Cerebellar nuclear complex (tissue), 1 donor: ENCODE measurements at regions not wholly inside any gene's neighbourhood (a gene's known extent, or its start where the extent isn't known, plus 50 kb on each side); places are given as distances from the start of the nearest gene placed in this dataset.
"Not testable (repeated sequence)": the region's sequence is repeated elsewhere in the genome, so short reads cannot be mapped to it uniquely, and the experiment has no call there.

Source experiments
- DNase-seq, 2 experiments: peaks; one replicate each; lab custom pipeline; 2025; lab: John Stamatoyannopoulos, UW

- no peak for DNase-seq
These were observed 128.7 kb upstream of the UNC5B start for GRCh38 chr10:71083716-71083975.

DNA sequence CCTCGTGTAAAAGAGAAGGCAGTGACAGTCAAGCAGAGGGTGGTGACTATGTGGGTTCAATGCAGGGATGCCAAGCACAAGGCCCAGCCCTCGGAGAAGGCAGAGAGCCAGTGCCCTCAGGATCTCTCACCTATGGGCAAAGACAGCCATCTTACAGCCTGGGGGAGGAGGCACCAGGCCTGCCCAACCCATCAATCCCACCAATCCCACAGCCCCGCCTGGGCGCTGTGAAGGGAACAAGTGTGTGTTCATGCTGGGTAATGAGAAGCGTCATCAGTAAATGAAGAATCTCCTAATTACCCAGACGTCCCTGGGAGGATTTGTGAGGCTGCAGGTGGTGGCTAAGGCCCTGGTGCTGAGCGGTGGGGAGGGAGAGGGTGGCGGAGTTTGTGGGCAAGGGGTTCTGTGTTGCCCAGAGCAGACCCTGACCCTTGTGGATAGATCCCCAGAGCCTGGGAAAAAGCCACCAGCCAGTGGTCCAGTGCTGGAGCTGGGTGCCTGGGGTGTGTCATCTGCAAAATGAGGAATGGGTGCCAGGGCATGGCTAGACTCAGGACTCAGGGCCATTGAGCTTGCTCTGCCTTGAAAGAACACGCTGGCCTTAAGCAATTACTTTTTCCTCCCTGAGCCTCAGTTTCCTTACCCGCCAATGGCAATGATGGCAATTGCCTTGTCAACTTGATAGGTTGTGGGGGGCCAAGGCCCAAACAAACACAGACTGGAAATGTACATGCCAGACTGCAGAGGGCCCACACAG is 128.1 kb upstream of the UNC5B start:
- no peak for DNase-seq

GRCh38 chr10:71084818-71085126 is 127.6 kb upstream of the UNC5B start:
- DNase-seq: no peak

- no peak for DNase-seq
These were observed 126.5 kb upstream of the UNC5B start for GRCh38 chr10:71085689-71086438.

GRCh38 chr10:71086439-71087080 is 125.8 kb upstream of the UNC5B start:
- no peak for DNase-seq

DNA sequence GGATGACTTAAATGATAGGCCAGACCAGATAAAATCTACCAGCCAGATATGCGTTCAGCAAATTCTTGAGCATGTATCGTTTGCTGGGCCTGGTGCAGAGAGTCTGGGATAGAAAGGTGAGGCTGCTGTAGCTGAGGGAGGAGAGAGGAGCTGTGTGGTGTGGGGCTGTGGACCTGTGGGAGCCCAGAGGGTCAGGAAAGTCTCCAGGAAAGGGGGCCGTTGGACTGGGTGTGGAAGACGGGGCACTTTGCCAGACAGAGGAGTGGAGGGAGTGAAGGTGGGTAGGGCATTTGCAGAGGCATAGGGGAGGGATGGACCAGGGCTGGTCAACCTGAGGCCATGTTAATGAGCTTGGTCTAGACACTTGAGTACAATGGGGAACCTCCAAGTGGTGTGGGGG is 124.7 kb upstream of the UNC5B start:
- DNase-seq: no peak

DNA sequence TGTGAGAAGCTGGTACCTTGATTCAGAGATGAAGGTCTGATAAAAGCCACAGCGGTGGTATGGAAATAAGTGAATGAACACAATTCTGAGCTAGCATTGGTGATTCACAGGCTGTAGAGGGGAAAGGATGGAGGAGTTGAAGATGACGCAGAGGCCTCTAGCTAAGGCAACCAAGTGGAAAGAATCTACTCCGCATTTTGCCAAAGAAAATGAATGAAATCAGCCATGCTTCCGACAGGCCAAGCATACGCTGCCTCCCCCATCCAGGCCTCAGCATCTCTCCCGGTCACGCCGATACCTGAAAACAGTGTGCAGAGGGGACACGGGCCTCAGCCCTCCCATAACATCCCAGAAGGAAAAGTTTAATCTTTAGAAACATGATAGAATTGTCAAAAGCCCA is 124.3 kb upstream of the UNC5B start:
- DNase-seq: no peak

GRCh38 chr10:71088578-71088977 is 123.8 kb upstream of the UNC5B start:
- DNase-seq: not testable (repeated sequence)

DNA sequence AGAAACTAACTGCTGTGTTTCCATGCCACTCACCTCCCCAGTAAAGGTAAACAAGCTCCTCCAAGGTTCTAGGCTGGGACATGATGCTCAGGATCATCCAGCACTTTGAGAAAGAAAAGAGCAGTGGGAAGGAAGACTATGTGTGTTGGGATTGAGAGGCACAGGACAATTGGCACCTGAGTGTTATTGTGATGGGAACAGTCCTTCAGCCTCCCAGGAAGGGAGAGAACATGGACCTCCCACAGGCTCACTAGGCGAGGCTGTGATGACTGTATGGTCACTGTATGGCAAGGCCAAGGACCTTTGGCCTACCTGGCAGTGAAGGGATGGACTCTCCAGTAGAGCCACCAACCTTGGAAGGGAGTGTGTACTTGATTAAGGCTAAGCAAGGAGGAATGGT is 123.2 kb upstream of the UNC5B start:
- DNase-seq: no peak

DNA sequence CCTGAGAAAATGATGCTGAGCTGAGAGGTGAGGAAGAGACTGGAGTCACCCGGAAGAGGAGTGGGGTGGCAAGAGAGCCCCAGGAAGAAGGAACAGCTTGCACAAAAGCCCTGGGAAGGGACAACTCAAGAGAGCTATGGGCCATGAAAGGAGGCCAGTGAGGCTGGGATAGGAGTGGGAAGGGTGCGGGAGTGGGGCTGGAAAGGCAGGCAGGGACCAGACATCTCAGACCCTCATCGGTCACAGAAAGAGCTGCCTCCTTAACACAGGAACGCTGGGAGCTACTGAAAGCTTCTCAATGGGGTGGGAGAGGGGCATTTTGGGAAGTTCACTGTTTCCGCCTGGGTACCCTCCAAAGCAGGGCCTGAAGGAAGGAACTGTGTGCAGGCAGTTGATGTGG is 122.0 kb upstream of the UNC5B start:
- DNase-seq: no peak

- no peak for DNase-seq
These were observed 121.6 kb upstream of the UNC5B start for GRCh38 chr10:71090801-71091200.

DNA sequence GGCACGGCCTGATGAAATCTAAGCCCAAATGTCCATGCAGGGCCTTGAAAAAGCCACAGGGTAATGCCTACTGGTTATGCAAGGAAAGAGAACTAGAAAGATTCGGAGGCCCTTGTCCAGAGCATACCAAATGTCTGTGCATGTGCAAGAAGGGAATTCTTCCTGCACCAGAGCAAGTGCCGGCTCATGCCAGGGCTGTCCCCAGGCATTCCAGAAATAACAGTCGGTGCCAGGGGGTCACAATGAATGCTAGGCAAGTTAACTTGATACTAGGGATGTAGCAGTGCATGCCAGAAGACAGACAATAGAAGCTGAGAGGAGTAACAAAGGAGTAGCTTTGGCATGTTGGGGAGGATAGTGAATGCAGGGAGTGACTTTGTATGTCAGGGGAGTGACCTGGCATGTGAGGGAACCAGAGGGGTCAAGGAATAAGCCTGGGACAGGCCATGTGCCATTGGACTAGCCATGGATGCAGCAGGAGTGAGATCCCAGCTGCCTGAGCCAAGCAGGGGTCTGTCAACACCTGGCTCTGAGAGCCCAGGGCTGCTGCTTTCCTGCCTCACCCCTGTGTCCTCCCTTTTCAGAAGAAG is 119.5 kb upstream of the UNC5B start:
- no peak for DNase-seq

DNA sequence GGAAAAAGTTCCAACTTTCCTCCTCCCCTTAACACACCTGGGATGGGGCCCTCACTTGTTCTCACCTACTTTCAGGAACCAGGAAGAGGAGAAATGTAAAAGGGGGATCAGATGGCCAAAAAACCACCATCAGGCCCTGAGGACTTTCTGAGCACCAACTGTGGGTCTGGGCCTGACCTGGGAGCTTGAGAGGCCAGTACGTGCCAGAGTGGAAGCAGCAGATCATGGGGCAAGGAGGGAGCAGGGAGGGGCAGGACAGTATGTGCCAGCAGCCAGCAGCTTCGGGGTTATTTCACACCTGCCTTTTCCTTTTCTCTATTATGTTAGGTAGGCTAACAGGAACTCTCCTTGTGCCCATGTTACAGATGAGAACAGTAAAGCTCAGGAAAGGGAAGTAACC is 118.8 kb upstream of the UNC5B start:
- DNase-seq: no peak

- no peak for DNase-seq
These were observed 117.5 kb upstream of the UNC5B start for GRCh38 chr10:71094712-71095390.

GRCh38 chr10:71099731-71100361 is 112.5 kb upstream of the UNC5B start:
- no peak for DNase-seq

DNA sequence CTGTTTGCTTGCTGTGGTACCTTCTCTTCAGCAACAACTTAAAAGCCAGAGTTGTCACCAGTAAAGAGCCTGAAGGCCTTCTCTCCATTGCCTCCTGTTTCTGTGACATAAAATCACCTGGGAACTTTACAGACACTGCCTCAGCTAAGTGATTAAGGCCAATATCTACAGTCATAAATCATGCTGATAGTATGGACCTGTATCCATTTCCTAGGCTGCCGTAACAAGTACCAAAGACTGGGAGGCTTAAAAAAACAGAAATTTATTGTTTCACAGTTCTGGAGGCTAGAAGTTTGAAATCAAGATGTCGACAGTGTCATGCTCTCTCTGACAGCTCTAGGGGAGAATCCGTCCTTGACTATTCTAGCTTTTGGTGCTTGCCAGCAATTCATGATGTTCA is 108.4 kb upstream of the UNC5B start:
- no peak for DNase-seq

DNA sequence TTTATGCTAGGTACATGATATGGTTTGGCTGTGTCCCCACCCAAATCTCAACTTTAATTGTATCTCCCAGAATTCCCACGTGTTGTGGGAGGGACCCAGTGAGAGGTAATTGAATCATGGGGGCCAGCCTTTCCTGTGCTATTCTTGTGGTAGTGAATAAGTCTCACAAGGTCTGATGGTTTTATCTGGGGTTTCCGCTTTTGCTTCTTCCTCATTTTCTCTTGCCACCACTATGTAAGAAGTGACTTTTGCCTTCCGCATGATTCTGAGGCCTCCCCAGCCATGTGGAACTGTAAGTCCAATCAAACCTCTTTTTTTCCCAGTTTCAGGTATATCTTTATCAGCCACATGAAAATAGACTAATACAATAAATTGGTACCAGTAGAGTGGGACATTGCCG is 106.2 kb upstream of the UNC5B start:
- DNase-seq: not testable (repeated sequence)

GRCh38 chr10:71107117-71107516 is 105.3 kb upstream of the UNC5B start:
- not testable (repeated sequence) for DNase-seq

DNA sequence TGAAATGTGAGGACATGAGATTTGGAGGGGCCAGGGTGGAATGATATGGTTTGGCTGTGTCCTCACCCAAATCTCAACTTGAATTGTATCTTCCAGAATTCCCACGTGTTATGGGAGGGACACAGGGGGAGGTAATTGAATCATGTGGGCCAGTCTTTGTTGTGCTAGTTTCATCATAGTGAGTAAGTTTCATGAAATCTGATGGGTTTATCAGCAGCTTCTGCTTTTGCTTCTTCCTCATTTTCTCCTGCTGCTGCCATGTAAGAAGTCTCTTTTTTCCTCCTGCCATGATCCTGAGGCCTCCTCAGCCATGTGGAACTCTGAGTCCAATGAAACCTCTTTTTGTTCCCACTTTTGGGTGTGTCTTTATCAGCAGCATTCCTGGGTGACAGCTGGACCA is 104.3 kb upstream of the UNC5B start:
- not testable (repeated sequence) for DNase-seq

- DNase-seq: no peak
These were observed 100.1 kb upstream of the UNC5B start for GRCh38 chr10:71112138-71112785.

DNA sequence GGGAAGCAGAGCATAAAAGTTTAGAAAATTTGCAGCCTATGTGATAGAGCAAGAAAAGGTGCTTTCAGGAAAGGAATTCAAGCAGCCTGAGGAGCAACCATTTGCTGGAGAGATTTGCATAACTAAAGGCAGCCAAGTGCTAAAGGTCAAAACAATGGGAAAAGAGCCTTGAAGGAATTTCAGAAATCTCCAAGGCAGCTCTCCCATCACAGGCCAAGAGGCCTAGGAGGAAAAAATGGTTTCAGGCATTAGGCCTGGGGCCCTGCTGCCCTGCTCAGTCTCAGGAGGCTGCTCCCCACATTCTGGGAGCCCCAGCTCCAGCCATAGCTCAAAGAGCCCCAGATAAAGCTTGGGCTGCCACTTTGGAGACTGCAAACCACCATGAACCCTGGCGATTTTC is 95.9 kb upstream of the UNC5B start:
- DNase-seq: no peak

- not testable (repeated sequence) for DNase-seq
These were observed 94.8 kb upstream of the UNC5B start for GRCh38 chr10:71117589-71117988.
